H1 (cell line): ENCODE measurements at regions not wholly inside any gene's neighbourhood (a gene's known extent, or its start where the extent isn't known, plus 50 kb on each side); places are given as distances from the start of the nearest gene placed in this dataset.

ENCODE experiments used
- HDAC6 ChIP-seq: IDR thresholded peaks from one replicate; pipeline ENCODE4 v1.7.1; 2012; ENCODE audit warnings: low read depth, mild to moderate bottlenecking, inconsistent platforms, low read length, moderate library complexity
- KDM5A ChIP-seq: fragments of 200-600 bp; IDR thresholded peaks from 2 replicates; pipeline ENCODE4 v1.7.1; 2012; ENCODE audit warnings: mild to moderate bottlenecking, low read length, inconsistent platforms, mixed read lengths
- NRF1 ChIP-seq: IDR thresholded peaks from 2 replicates; pipeline ENCODE4 v1.6.1; 2011; ENCODE audit warnings: mild to moderate bottlenecking, low read depth, low read length, improper control_type of control experiment
- TF ChIP-seq, protein P1 (sequence below), 3 experiments: IDR thresholded peaks; 1 replicate in 2 of 3; 2 replicates in 1 of 3; pipeline versions ENCODE4 v1.5.1 to v1.6.1; 2011; ENCODE audit warnings: low read length in 3 of 3, mild to moderate bottlenecking in 3 of 3, inconsistent platforms in 2 of 3, low read depth in 1 of 3, moderate library complexity in 1 of 3; ENCODE audit not compliant: insufficient read depth in 1 of 3; ENCODE audit errors: control extremely low read depth in 1 of 3

DNA sequence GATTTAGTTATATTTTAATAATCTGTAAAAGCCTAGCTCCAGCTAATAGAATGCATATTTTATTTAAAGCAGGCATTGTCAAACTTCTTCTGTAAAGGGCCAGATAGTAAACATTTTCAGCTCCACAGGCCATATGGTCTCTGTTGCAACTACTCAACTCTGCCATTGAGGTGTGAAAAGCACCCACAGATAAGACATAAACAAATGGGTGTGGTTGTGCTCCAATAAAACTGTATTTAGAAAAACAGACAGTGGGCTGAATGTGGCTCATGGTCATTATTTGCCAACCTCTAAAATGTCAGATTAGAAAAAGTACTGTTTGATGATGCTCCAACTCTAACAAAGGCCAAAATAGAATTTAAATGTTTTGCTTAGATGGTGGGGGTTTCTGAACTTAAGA, 519.9 kb downstream of the RNF144A start:
- TF ChIP-seq, protein P1, sequence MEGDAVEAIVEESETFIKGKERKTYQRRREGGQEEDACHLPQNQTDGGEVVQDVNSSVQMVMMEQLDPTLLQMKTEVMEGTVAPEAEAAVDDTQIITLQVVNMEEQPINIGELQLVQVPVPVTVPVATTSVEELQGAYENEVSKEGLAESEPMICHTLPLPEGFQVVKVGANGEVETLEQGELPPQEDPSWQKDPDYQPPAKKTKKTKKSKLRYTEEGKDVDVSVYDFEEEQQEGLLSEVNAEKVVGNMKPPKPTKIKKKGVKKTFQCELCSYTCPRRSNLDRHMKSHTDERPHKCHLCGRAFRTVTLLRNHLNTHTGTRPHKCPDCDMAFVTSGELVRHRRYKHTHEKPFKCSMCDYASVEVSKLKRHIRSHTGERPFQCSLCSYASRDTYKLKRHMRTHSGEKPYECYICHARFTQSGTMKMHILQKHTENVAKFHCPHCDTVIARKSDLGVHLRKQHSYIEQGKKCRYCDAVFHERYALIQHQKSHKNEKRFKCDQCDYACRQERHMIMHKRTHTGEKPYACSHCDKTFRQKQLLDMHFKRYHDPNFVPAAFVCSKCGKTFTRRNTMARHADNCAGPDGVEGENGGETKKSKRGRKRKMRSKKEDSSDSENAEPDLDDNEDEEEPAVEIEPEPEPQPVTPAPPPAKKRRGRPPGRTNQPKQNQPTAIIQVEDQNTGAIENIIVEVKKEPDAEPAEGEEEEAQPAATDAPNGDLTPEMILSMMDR (IDR thresholded peaks at IDR 0.05; ENCODE audit: control extremely low read depth in 1 of 3, insufficient read depth in 1 of 3, low read depth in 1 of 3, low read length in 3 of 3), result no peak
- no peak for TF ChIP-seq KDM5A
- no peak for TF ChIP-seq HDAC6
- no peak for TF ChIP-seq NRF1
